ENCODE measurements at regions not wholly inside any gene's neighbourhood (a gene's known extent, or its start where the extent isn't known, plus 50 kb on each side); places are given as distances from the start of the nearest gene placed in this dataset.

DNA sequence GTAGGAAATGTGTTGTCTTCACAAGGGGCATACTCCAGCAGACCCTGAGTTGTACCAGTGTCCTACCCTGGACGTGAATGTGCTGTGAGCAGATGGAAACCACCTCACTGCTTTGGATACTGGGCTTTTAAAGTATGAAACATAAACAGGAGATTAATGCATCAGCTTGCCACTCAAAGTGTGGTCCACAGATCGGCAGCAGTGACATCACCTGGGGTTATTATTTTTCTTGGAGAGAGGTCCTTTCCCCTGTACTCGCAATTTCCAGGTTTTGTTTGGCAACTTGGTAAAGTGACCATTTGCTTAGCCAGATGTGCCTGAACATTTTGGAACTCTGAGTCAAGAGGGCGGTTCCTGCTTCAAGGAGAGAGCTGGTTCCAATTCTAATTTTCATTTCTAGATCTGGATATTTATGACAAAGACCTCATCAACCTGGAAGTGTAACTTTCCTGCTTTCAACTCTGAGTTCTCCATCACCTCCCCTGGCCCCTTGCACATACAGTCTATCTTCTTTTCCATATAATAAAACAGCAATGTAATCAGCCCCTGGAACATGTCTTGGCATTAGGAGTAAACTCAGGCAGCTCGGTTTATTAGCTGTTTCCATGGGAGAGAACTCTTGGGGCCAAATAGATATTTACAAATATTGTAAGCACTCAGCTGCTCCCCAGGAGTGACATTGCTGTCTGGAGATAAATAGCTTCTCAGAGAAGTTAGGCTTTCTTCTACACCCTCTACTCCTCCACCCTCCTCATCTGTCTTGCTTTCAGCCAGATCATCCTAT, 237.0 kb upstream of the TBX3 start:
- Mint-ChIP-seq H3K27me3 (ENCODE audit: low read depth) (no peaks in the 10 kb centered on the region), H3K27ac (no peak overlapping the region), H3K36me3 (ENCODE audit: insufficient read depth in 2 of 2) (no peaks in the 10 kb centered on the region), H3K4me1 (ENCODE audit: low read depth) (no peaks in the 10 kb centered on the region), H3K4me3 (no peak overlapping the region), H3K9me3 (peaks cover 0 to 8% of the 10 kb centered on the region in 2 donors)
- no peak for DNase-seq
- ATAC-seq (replicated peaks in 1 of 2), result no peak

- Mint-ChIP-seq H3K4me1 (ENCODE audit: low read depth) (no peaks in the 10 kb centered on the region), H3K4me3 (no peak overlapping the region), H3K9me3 (peaks cover 0 to 8% of the 10 kb centered on the region in 2 donors), H3K36me3 (ENCODE audit: insufficient read depth in 2 of 2) (no peaks in the 10 kb centered on the region), H3K27me3 (ENCODE audit: low read depth) (no peaks in the 10 kb centered on the region), H3K27ac (no peak overlapping the region)
- no peak for ATAC-seq (replicated peaks in 1 of 2)
- no peak for DNase-seq
Observed at GRCh38 chr12:114919479-114919878, 235.5 kb upstream of the TBX3 start.

DNA sequence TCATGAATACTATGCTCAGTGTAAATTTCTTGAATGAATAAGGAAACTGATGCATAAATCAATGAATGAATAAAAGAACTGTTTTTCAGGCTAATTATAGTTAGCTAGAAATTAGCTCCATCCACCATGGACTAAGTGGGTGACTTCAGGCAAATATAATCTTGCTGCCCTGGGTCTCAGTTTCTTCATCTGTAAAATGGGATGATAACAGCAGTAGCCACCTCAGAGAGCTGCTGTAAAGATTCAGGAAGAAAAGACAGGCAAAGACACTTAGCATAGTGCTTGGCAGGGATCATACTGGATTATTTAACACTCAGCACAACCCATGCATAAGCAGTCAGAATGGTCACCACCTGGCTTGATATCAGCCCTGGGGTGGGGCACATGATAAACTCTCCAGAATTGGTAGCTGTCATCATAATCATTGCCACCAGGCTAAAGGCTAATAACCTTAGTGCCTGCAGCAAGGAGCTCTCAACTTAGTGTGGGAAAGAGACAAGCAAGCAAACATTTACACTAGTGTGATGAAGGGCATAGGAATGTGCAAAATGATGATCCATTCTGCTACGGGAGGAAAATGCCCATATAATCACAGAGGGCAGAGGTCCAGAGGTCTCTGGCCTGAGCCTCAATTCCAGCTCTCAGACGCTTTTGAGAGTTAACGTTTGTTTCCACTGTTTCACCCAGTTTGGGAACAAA, 234.7 kb upstream of the TBX3 start:
- no peaks in the 10 kb centered on the region for H3K4me1 Mint-ChIP-seq (ENCODE audit: low read depth)
- DNase-seq, result no peak
- no peaks in the 10 kb centered on the region for H3K27me3 Mint-ChIP-seq (ENCODE audit: low read depth)
- H3K27ac Mint-ChIP-seq, result no peak overlapping the region
- no peak for ATAC-seq (replicated peaks in 1 of 2)
- no peaks in the 10 kb centered on the region for H3K36me3 Mint-ChIP-seq (ENCODE audit: insufficient read depth in 2 of 2)
- H3K9me3 Mint-ChIP-seq, result peaks cover 0 to 8% of the 10 kb centered on the region in 2 donors
- H3K4me3 Mint-ChIP-seq, result no peak overlapping the region

DNA sequence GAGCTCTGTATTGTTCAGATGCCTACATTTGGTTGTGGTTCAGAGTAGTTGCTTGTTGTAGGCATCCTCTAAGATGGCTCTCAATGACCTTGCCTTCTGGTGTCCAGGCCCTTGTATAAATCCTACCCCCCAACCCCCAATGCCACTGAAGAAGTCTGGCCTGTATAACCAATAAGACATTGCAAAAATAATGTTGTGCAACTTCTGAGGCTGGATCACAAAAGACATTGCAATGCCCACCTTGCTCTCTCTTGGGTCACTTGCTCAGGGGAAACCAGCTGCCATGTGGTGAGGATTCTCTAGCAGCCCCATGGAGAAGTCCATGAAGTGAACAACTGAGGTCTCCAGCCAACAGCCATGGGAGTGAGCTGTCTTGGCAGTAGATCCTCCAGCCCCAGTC, 234.0 kb upstream of the TBX3 start:
- Mint-ChIP-seq H3K27ac (no peak overlapping the region), H3K27me3 (ENCODE audit: low read depth) (no peaks in the 10 kb centered on the region), H3K9me3 (peaks cover under 1 to 8% of the 10 kb centered on the region in 2 donors), H3K4me1 (ENCODE audit: low read depth) (no peaks in the 10 kb centered on the region), H3K4me3 (no peak overlapping the region), H3K36me3 (ENCODE audit: insufficient read depth in 2 of 2) (no peaks in the 10 kb centered on the region)
- DNase-seq, result no peak
- no peak for ATAC-seq (replicated peaks in 1 of 2)

- Mint-ChIP-seq H3K9me3 (peaks cover 1 to 8% of the 10 kb centered on the region in 2 donors), H3K4me1 (ENCODE audit: low read depth) (no peaks in the 10 kb centered on the region), H3K36me3 (ENCODE audit: insufficient read depth in 2 of 2) (no peaks in the 10 kb centered on the region), H3K4me3 (no peak overlapping the region), H3K27ac (no peak overlapping the region), H3K27me3 (ENCODE audit: low read depth) (no peaks in the 10 kb centered on the region)
- DNase-seq (no peak), ATAC-seq (replicated peaks in 1 of 2) (no peak)
Observed at GRCh38 chr12:114917307-114917706, 233.3 kb upstream of the TBX3 start.

- Mint-ChIP-seq H3K4me1 (ENCODE audit: low read depth) (no peaks in the 10 kb centered on the region), H3K36me3 (ENCODE audit: insufficient read depth in 2 of 2) (no peaks in the 10 kb centered on the region)
Observed at GRCh38 chr12:114916541-114916940, 232.6 kb upstream of the TBX3 start.

DNA sequence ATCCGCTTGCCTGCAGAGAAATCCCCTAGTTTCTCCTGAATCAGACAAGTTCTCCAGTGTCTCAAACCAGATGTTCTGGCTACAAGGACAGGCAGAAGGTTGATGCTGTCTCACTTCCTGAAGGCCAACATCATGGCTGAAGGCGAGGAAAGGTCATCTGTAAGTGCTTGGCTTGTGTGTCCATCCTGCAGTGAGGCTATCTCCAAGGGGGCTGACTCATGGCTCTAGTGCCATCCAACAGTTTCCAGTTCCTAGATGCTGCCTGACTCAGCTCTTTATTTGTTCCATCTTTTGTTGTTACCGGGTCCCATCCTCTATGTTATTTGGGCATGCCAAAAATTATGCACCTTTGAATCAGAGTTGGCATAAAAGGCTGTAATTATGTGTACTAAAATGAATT, 232.1 kb upstream of the TBX3 start:
- no peak overlapping the region for H3K27ac Mint-ChIP-seq
- H3K27me3 Mint-ChIP-seq (ENCODE audit: low read depth), result no peaks in the 10 kb centered on the region
- H3K9me3 Mint-ChIP-seq, result peaks cover 5 to 8% of the 10 kb centered on the region in 2 donors
- H3K4me3 Mint-ChIP-seq, result no peak overlapping the region
- ATAC-seq (replicated peaks in 1 of 2), result no peak
- no peaks in the 10 kb centered on the region for H3K36me3 Mint-ChIP-seq (ENCODE audit: insufficient read depth in 2 of 2)
- DNase-seq, result no peak
- H3K4me1 Mint-ChIP-seq (ENCODE audit: low read depth), result no peaks in the 10 kb centered on the region

More at GRCh38 chr12:114916541-114916940, 232.6 kb upstream of the TBX3 start:
- ATAC-seq (replicated peaks in 1 of 2) (no peak), DNase-seq (no peak)
- H3K4me3 Mint-ChIP-seq, result no peak overlapping the region
- peaks cover 5 to 8% of the 10 kb centered on the region in 2 donors for H3K9me3 Mint-ChIP-seq
- H3K27ac Mint-ChIP-seq, result no peak overlapping the region
- H3K27me3 Mint-ChIP-seq (ENCODE audit: low read depth), result no peaks in the 10 kb centered on the region

DNA sequence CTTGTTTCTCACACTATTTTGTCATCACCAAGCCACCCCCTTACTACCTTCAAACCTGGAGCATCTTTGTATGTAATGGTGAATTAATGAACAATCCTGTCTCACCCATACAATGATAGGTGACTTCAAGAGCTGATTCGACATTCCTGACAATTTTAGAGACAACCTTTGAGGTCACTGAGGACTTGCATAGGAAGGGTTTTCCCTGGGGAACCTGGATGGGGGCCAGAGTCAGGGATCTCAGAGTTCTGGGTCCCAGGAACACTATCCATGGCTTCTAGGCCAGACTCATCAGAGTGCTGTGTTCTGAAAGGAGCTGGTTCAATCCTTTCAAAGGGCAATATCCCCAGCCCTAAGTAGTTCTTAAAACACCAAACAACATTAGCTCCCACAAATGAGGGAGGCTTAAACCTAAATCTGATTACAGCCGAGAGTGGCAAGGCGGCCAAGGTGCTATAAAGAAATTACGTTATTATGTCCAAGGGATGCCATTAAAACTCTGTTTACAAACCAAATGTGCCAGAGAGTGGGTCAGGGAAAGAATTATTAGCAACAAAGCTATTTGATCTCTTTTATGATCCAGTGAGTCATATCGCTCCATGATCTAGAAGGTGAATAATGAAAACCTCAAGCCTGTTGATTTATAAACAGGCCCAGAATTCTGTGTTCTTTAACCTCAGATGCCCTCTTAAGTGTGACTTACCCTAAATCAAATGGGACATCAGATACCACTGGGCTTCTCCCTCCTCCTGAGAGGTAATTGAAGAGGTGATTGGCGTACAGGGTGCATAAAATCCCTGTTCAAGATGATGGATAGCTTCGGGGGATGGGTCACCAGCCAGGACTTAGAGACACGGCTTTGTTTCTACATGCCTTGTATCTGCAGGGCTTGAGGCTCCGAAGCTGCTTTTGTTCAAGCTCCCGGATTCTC, 230.2 kb upstream of the TBX3 start:
- Mint-ChIP-seq H3K27ac (no peak overlapping the region), H3K27me3 (ENCODE audit: low read depth) (no peaks in the 10 kb centered on the region), H3K9me3 (peaks cover 8 to 9% of the 10 kb centered on the region in 2 donors), H3K36me3 (ENCODE audit: insufficient read depth in 2 of 2) (no peaks in the 10 kb centered on the region), H3K4me1 (ENCODE audit: low read depth) (no peaks in the 10 kb centered on the region), H3K4me3 (no peak overlapping the region)
- DNase-seq (no peak), ATAC-seq (replicated peaks in 1 of 2) (no peak)

- H3K36me3 Mint-ChIP-seq (ENCODE audit: insufficient read depth in 2 of 2), result no peaks in the 10 kb centered on the region
- H3K27ac Mint-ChIP-seq, result no peak overlapping the region
- no peaks in the 10 kb centered on the region for H3K4me1 Mint-ChIP-seq (ENCODE audit: low read depth)
- DNase-seq, result no peak
- no peak for ATAC-seq (replicated peaks in 1 of 2)
- no peaks in the 10 kb centered on the region for H3K27me3 Mint-ChIP-seq (ENCODE audit: low read depth)
- H3K4me3 Mint-ChIP-seq, result no peak overlapping the region
- peaks cover 10 to 12% of the 10 kb centered on the region in 2 donors for H3K9me3 Mint-ChIP-seq
Observed at GRCh38 chr12:114912811-114913210, 228.8 kb upstream of the TBX3 start.

DNA sequence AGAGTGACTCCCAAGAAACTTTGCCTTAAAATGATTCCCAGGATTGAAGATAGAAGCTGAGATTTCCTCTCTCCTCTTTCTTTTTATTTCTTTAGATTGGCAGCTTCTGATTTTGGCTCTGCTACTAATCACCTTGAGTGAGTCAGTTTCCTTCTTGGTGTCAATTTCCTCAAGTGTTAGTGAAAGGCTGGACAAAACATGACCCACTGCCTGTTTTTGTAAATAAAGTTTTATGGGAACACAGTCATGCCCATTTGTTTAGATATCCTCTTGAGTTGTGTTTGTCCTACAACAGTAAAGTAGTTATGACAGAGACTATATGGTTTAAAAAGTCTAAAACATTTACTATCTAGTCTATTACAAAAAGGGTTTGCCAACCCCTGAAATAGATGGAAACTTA, 227.2 kb upstream of the TBX3 start:
- DNase-seq, result no peak
- Mint-ChIP-seq H3K9me3 (peaks cover 5 to 12% of the 10 kb centered on the region in 2 donors), H3K27ac (no peak overlapping the region), H3K4me1 (ENCODE audit: low read depth) (no peaks in the 10 kb centered on the region), H3K27me3 (ENCODE audit: low read depth) (no peaks in the 10 kb centered on the region), H3K36me3 (ENCODE audit: insufficient read depth in 2 of 2) (no peaks in the 10 kb centered on the region), H3K4me3 (no peak overlapping the region)
- no peak for ATAC-seq (replicated peaks in 1 of 2)

- ATAC-seq (replicated peaks in 1 of 2), result no peak
- Mint-ChIP-seq H3K4me3 (no peak overlapping the region), H3K9me3 (peaks cover 5 to 6% of the 10 kb centered on the region in 2 donors), H3K4me1 (ENCODE audit: low read depth) (no peaks in the 10 kb centered on the region), H3K27ac (no peak overlapping the region), H3K36me3 (ENCODE audit: insufficient read depth in 2 of 2) (no peaks in the 10 kb centered on the region), H3K27me3 (ENCODE audit: low read depth) (no peaks in the 10 kb centered on the region)
- DNase-seq, result no peak
Observed at GRCh38 chr12:114904254-114905003, 220.5 kb upstream of the TBX3 start.

DNA sequence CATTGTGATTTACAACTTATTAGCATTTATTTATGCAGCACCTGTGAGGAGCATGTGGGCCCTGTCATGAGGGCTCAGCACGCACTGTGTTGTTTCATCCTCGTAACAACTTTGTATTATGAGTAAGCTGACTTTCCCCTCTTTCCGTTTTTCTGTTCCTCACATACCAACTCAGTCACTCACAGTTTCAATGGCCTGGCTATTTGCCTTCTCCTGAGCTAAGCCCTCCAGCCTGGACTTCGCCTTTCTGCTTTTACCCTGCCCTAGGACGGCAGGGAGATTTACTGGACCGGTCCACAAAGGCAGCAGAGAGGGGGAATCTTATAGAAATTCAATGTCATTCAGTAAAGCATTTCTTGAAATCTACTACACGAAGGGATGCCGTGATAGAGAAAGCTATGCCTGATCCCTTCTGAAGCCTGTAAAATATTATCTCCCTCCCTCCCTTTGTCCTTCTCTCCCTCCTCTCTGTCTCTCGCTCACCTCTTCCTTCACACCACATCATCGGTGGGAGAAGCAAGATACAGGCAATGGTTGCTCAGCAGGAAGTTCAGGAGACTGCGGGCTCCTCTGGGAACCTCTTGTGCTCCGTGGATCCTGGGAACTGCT, 219.2 kb upstream of the TBX3 start:
- ATAC-seq (replicated peaks in 1 of 2), result no peak
- Mint-ChIP-seq H3K27ac (no peak overlapping the region), H3K27me3 (ENCODE audit: low read depth) (no peaks in the 10 kb centered on the region)

More for the DNA sequence above, 219.2 kb upstream of the TBX3 start:
- no peak for DNase-seq
- Mint-ChIP-seq H3K36me3 (ENCODE audit: insufficient read depth in 2 of 2) (no peaks in the 10 kb centered on the region), H3K9me3 (peaks cover 5 to 9% of the 10 kb centered on the region in 2 donors), H3K4me1 (ENCODE audit: low read depth) (no peaks in the 10 kb centered on the region), H3K4me3 (no peak overlapping the region)
